ENCODE measurements at regions not wholly inside any gene's neighbourhood (a gene's known extent, or its start where the extent isn't known, plus 50 kb on each side); places are given as distances from the start of the nearest gene placed in this dataset.

DNA sequence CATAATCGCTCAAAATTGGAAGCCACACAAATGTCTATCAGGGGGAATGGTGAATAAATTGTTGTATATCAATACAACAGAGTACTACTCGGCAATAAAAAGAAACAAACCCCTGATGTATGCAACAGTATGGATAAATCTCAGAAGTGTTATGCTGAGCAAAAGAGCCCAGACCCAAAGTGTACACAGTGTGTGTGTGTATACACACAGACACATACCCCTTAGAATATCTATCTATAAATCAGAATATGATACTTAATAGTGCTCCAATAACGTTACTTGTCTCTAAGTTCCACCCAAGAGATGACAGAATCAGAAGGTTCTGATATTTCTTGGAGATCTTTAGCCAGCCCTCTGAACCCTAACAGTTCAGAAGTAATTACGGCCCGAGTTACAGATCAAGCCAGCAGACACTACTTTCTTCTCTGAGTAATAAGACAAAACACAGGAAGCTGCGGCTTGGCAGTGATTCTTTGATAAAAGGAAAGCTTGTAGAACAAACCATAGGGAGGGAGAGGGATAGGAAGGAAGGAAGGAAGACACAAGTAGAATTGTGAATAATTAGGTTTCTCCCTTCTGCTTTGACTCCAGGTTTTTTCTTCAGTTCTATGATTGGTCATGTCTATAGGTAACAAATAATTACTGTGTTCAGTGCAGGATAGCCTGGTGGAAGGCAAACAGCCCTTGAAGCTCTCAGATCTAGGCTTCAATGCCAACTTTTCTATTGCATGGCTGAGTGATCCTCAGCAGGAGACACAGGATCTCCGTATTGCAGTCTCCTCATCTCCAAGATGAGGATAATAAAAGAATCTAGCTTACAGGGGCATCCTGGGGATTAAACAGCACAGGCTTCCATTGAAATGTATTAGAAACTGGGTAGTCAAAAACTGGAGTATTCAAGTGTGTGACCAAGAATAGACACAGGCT lies 75.6 kb upstream of the TEAD1 start:
- TF ChIP-seq CEBPB (IDR thresholded peaks at IDR 0.05) (no peak), ZBTB7A (IDR thresholded peaks at IDR 0.05; ENCODE audit: low read depth) (no peak), RAD21 (IDR thresholded peaks at IDR 0.05; ENCODE audit: low read depth) (no peak), EGR1 (IDR thresholded peaks at IDR 0.05) (no peak), TAF1 (IDR thresholded peaks at IDR 0.05; ENCODE audit: low read depth) (no peak), TCF12 (IDR thresholded peaks at IDR 0.05; ENCODE audit: low read depth) (no peak), EP300 (IDR thresholded peaks at IDR 0.05; ENCODE audit: borderline replicate concordance) (no peak), MAX (IDR thresholded peaks at IDR 0.05) (no peak), FOXM1 (IDR thresholded peaks at IDR 0.05; ENCODE audit: borderline replicate concordance, low read depth) (no peak)
- TF ChIP-seq, protein P1, sequence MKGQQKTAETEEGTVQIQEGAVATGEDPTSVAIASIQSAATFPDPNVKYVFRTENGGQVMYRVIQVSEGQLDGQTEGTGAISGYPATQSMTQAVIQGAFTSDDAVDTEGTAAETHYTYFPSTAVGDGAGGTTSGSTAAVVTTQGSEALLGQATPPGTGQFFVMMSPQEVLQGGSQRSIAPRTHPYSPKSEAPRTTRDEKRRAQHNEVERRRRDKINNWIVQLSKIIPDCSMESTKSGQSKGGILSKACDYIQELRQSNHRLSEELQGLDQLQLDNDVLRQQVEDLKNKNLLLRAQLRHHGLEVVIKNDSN (IDR thresholded peaks at IDR 0.05): no peak
- TF ChIP-seq, protein P2, sequence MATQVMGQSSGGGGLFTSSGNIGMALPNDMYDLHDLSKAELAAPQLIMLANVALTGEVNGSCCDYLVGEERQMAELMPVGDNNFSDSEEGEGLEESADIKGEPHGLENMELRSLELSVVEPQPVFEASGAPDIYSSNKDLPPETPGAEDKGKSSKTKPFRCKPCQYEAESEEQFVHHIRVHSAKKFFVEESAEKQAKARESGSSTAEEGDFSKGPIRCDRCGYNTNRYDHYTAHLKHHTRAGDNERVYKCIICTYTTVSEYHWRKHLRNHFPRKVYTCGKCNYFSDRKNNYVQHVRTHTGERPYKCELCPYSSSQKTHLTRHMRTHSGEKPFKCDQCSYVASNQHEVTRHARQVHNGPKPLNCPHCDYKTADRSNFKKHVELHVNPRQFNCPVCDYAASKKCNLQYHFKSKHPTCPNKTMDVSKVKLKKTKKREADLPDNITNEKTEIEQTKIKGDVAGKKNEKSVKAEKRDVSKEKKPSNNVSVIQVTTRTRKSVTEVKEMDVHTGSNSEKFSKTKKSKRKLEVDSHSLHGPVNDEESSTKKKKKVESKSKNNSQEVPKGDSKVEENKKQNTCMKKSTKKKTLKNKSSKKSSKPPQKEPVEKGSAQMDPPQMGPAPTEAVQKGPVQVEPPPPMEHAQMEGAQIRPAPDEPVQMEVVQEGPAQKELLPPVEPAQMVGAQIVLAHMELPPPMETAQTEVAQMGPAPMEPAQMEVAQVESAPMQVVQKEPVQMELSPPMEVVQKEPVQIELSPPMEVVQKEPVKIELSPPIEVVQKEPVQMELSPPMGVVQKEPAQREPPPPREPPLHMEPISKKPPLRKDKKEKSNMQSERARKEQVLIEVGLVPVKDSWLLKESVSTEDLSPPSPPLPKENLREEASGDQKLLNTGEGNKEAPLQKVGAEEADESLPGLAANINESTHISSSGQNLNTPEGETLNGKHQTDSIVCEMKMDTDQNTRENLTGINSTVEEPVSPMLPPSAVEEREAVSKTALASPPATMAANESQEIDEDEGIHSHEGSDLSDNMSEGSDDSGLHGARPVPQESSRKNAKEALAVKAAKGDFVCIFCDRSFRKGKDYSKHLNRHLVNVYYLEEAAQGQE (IDR thresholded peaks at IDR 0.05; ENCODE audit: low read depth): no peak
